Heart right ventricle (tissue), 16 donors: ENCODE measurements at regions not wholly inside any gene's neighbourhood (a gene's known extent, or its start where the extent isn't known, plus 50 kb on each side); places are given as distances from the start of the nearest gene placed in this dataset.
A peak's percentile ranks its signal among the peaks of the same experiment; 100 is the strongest.

Experiments
- ATAC-seq, 8 donors: fragments of 200-7000 bp; cut with Tn5 transposase; one replicate each; pipeline ENCODE4 v1.9.1; 2020; ENCODE audit warnings: mild to moderate bottlenecking in 8 of 8, moderate library complexity in 8 of 8, moderate number of reproducible peaks in 1 of 8
- DNase-seq, 2 donors: peaks; one replicate each; pipeline ENCODE4 v3.0.0-alpha.2; 2020
- H3K27ac ChIP-seq, 10 donors: fragments of 200-600 bp; sonication (generic) in 2 of 10; one replicate each; pipeline versions ENCODE4 v1.5.0 to v1.8.0; 2020 to 2022; ENCODE audit warnings: mild to moderate bottlenecking in 3 of 10
- H3K27me3 ChIP-seq, 7 donors: fragments of 200-600 bp; one replicate each; pipeline ENCODE4 v1.8.0; 2021 to 2022; ENCODE audit warnings: mild to moderate bottlenecking in 2 of 7
- H3K36me3 ChIP-seq, 9 donors: fragments of 200-600 bp; sonication (generic) in 1 of 9; one replicate each; pipeline versions ENCODE4 v1.5.0 to v1.8.0; 2020 to 2022; ENCODE audit warnings: mild to moderate bottlenecking in 2 of 9
- H3K4me1 ChIP-seq, 9 donors: fragments of 200-600 bp; sonication (generic) in 1 of 9; one replicate each; pipeline versions ENCODE4 v1.5.0 to v1.8.0; 2020 to 2022; ENCODE audit warnings: mild to moderate bottlenecking in 4 of 9
- H3K4me3 ChIP-seq, 10 donors: fragments of 200-600 bp; sonication (generic) in 2 of 10; one replicate each; pipeline versions ENCODE4 v1.5.0 to v1.8.0; 2020 to 2022; ENCODE audit warnings: mild to moderate bottlenecking in 7 of 10, moderate library complexity in 2 of 10
- H3K9me3 ChIP-seq, 11 donors: fragments of 200-600 bp in 10 of 11; sonication (generic) in 2 of 11; one replicate each; pipeline versions ENCODE4 v1.5.0 to v1.8.0; 2013 to 2022; ENCODE audit warnings: mild to moderate bottlenecking in 2 of 11, control low read depth in 1 of 11, moderate library complexity in 1 of 11
- CTCF ChIP-seq, 9 donors: fragments of 200-600 bp; sonication (generic) in 2 of 9; IDR thresholded peaks; one replicate each; pipeline versions ENCODE4 v1.5.0 to v1.8.0; 2021 to 2022; ENCODE audit warnings: antibody characterized with exemption in 9 of 9, mild to moderate bottlenecking in 5 of 9, moderate library complexity in 1 of 9
- WGBS, 2 donors: extraction: QIAGEN DNeasy Blood & Tissue Kit; methylation state at CpG; one replicate each; pipeline ENCODE4 v1.1.7; 2013; ENCODE audit warnings: inconsistent platforms in 1 of 2; 5-methylcytosine and 5-hydroxymethylcytosine counted together
- intact Hi-C, 10 donors: fragments of 100-400 bp; cut with DNase I; formaldehyde crosslinking; loops; one replicate each; pipeline versions ENCODE4 v1.11.1 to v1.14.2; 2022
- donor health status: Arrhythmogenic right ventricular cardiomyopathy.
- donor health status: ischemic (EF 13 %, LVEDD 7.1; RV severe dilation, severe dysfunction).
- donor health status: healthy with polysubstance abuse.
- donor health status: DM: no; HTN: yes; CAD: no.
- donor health status: DM: no; HTN: no; CAD: no.
- donor health status: ischemic (EF 25% LVEDD 6.9; RV normal size, moderate dysfunction).
- donor health status: ischemic (EF 25% LVEDD 5.7; RV mildly dilated, moderate dysfunction).
- donor health status: healthy.
- donor health status: DM: yes; HTN: yes; CAD: no.
- donor health status: Ischemic cardiomyopathy.
- donor health status: ischemic (EF 35%, LVEDD 5.7; RV mildly dilated, moderate dysfunction).
- donor health status: nonischemic (EF 11% LVEDD 7.7; RV severe dilation, severe dysfunction).
- donor health status: DM: yes; HTN: yes; CAD: no.
- donor health status: PGD.
- donor health status: ischemic (EF 29% LVEDD 5.4; RV normal size, mild dysfunction).
- donor health status: nonischemic (EF 23%, LVEDD 6.1; RV moderate dilation, normal function).

- TF ChIP-seq CTCF (IDR thresholded peaks at IDR 0.05): no peak
- ATAC-seq (peak; percentile 78 to 90 (median 86)), DNase-seq (peak; percentile 34 to 71)
- H3K27ac ChIP-seq: peak overlapping the region in 9 of 10 donors; percentile 39 to 69 (median 65)
- no peaks in the 10 kb centered on the region for H3K9me3 ChIP-seq
- 17 to 35% methylated on average over 6 of the region's 6 CpGs for WGBS, 2 donors
- no peaks in the 10 kb centered on the region for H3K27me3 ChIP-seq
- intact Hi-C loops: loop anchor here in 3 of 10 donors (2.0 to 5.0 kb wide), 4 partner anchors 76 to 214 kb away; partner anchors contain the start of gene KLF7 (in 1 of the 3)
- peaks cover 15 to 58% (median 40%) of the 10 kb centered on the region in 9 donors for H3K4me1 ChIP-seq
- H3K36me3 ChIP-seq: no peaks in the 10 kb centered on the region
- H3K4me3 ChIP-seq: no peak overlapping the region
Observed at GRCh38 chr2:207258263-207258991, 92.7 kb upstream of the KLF7 start.

GRCh38 chr2:207260021-207260420 lies 94.3 kb upstream of the KLF7 start:
- WGBS, 2 donors: 89 to 92% methylated on average over 2 of the region's 2 CpGs
- H3K4me1 ChIP-seq: peaks cover 15 to 54% (median 40%) of the 10 kb centered on the region in 9 donors

GRCh38 chr2:207260947-207261346 lies 95.2 kb upstream of the KLF7 start:
- DNase-seq (no peak), ATAC-seq (no peak)
- WGBS, 2 donors: 93 to 94% methylated on average over 4 of the region's 4 CpGs
- Histone ChIP-seq H3K9me3 (no peaks in the 10 kb centered on the region), H3K27me3 (no peaks in the 10 kb centered on the region), H3K4me3 (no peak overlapping the region), H3K4me1 (peaks cover 15 to 52% (median 43%) of the 10 kb centered on the region in 9 donors), H3K36me3 (no peaks in the 10 kb centered on the region), H3K27ac (no peak overlapping the region)
- TF ChIP-seq CTCF (IDR thresholded peaks at IDR 0.05): no peak
- intact Hi-C loops: no loop called here

More at GRCh38 chr2:207260021-207260420, 94.3 kb upstream of the KLF7 start:
- intact Hi-C loops: no loop called here
- DNase-seq: no peak
- Histone ChIP-seq H3K27ac (peak overlapping the region in 3 of 10 donors; percentile 1 to 65 (median 13)), H3K36me3 (no peaks in the 10 kb centered on the region), H3K27me3 (no peaks in the 10 kb centered on the region), H3K9me3 (no peaks in the 10 kb centered on the region), H3K4me3 (no peak overlapping the region)
- no peak for TF ChIP-seq CTCF (IDR thresholded peaks at IDR 0.05)
- ATAC-seq: no peak

GRCh38 chr2:207264310-207264709 lies 98.6 kb upstream of the KLF7 start:
- H3K36me3 ChIP-seq: no peaks in the 10 kb centered on the region
- no peaks in the 10 kb centered on the region for H3K9me3 ChIP-seq
- H3K27me3 ChIP-seq: no peaks in the 10 kb centered on the region
- peaks cover 0 to 31% (median 18%) of the 10 kb centered on the region in 9 donors for H3K4me1 ChIP-seq
- 39 to 57% methylated on average over 2 of the region's 2 CpGs for WGBS, 2 donors
- no peak overlapping the region for H3K4me3 ChIP-seq
- ATAC-seq (peak in 4 of 8 donors; percentile 33 to 59 (median 50)), DNase-seq (no peak)
- H3K27ac ChIP-seq: no peak overlapping the region
- no peak for TF ChIP-seq CTCF (IDR thresholded peaks at IDR 0.05)
- intact Hi-C loops: no loop called here
